ENCODE measurements at regions not wholly inside any gene's neighbourhood (a gene's known extent, or its start where the extent isn't known, plus 50 kb on each side); places are given as distances from the start of the nearest gene placed in this dataset.

GRCh38 chr6:2507016-2507415, 243.7 kb downstream of the MYLK4 start:
- Histone ChIP-seq H2AFZ (no peak overlapping the region), H3K27ac (no peak overlapping the region), H3K27me3 (ENCODE audit: control insufficient read depth, insufficient read depth, low read length) (no peaks in the 10 kb centered on the region), H3K4me2 (ENCODE audit: low read length) (no peak overlapping the region), H3K9me3 (ENCODE audit: control insufficient read depth, low read length) (no peaks in the 10 kb centered on the region), H3K4me1 (no peaks in the 10 kb centered on the region), H3K79me2 (no peaks in the 10 kb centered on the region), H3K9ac (no peak overlapping the region), H3K36me3 (ENCODE audit: control insufficient read depth, insufficient read depth, low read length) (no peaks in the 10 kb centered on the region), H3K4me3 (ENCODE audit: low read depth, low read length) (no peak overlapping the region)
- no peak for TF ChIP-seq CTCF (IDR thresholded peaks at IDR 0.05)

DNA sequence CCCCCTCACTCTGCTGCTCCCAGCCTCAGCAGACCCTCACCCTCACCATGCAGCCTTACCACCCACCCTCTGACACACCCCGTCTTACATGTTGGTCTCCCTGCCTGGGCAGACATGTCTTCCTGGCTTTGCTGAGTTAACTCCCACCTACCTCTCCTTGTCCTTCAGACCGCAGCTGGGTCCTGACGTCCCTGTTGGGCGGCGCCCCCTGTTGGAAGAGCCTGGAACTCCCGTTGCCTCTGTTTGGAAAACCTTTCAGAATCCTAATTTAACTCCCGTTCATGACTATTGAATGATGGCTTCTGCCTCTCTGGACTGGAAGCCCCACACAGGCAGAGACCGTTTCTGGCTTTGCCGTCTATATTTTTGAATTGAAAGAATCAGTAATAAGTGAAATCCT, 245.1 kb downstream of the MYLK4 start:
- H3K36me3 ChIP-seq (ENCODE audit: control insufficient read depth, insufficient read depth, low read length) = no peaks in the 10 kb centered on the region
- H3K9ac ChIP-seq = no peak overlapping the region
- H3K79me2 ChIP-seq = no peaks in the 10 kb centered on the region
- H3K27ac ChIP-seq = no peak overlapping the region
- H3K4me1 ChIP-seq = no peaks in the 10 kb centered on the region
- no peak for TF ChIP-seq CTCF (IDR thresholded peaks at IDR 0.05)
- no peak overlapping the region for H3K4me3 ChIP-seq (ENCODE audit: low read depth, low read length)
- H3K27me3 ChIP-seq (ENCODE audit: control insufficient read depth, insufficient read depth, low read length) = no peaks in the 10 kb centered on the region
- no peak overlapping the region for H2AFZ ChIP-seq
- H3K4me2 ChIP-seq (ENCODE audit: low read length) = no peak overlapping the region
- H3K9me3 ChIP-seq (ENCODE audit: control insufficient read depth, low read length) = no peaks in the 10 kb centered on the region

- no peaks in the 10 kb centered on the region for H3K79me2 ChIP-seq
- H3K4me2 ChIP-seq (ENCODE audit: low read length) = no peak overlapping the region
- no peaks in the 10 kb centered on the region for H3K4me1 ChIP-seq
- H3K27ac ChIP-seq = no peak overlapping the region
- TF ChIP-seq CTCF (IDR thresholded peaks at IDR 0.05) = no peak
- no peaks in the 10 kb centered on the region for H3K27me3 ChIP-seq (ENCODE audit: control insufficient read depth, insufficient read depth, low read length)
- H3K9me3 ChIP-seq (ENCODE audit: control insufficient read depth, low read length) = no peaks in the 10 kb centered on the region
- no peaks in the 10 kb centered on the region for H3K36me3 ChIP-seq (ENCODE audit: control insufficient read depth, insufficient read depth, low read length)
- no peak overlapping the region for H2AFZ ChIP-seq
- H3K4me3 ChIP-seq (ENCODE audit: low read depth, low read length) = no peak overlapping the region
- no peak overlapping the region for H3K9ac ChIP-seq
Measured at GRCh38 chr6:2504495-2505064, 246.1 kb downstream of the MYLK4 start.

GRCh38 chr6:2503816-2504494, 246.8 kb downstream of the MYLK4 start:
- Histone ChIP-seq H3K36me3 (ENCODE audit: control insufficient read depth, insufficient read depth, low read length) (no peaks in the 10 kb centered on the region), H3K79me2 (no peaks in the 10 kb centered on the region), H3K4me2 (ENCODE audit: low read length) (no peak overlapping the region), H3K9ac (no peak overlapping the region), H3K9me3 (ENCODE audit: control insufficient read depth, low read length) (no peaks in the 10 kb centered on the region), H3K27ac (no peak overlapping the region), H3K27me3 (ENCODE audit: control insufficient read depth, insufficient read depth, low read length) (no peaks in the 10 kb centered on the region), H2AFZ (no peak overlapping the region), H3K4me1 (no peaks in the 10 kb centered on the region), H3K4me3 (ENCODE audit: low read depth, low read length) (no peak overlapping the region)
- no peak for TF ChIP-seq CTCF (IDR thresholded peaks at IDR 0.05)

All from parathyroid adenoma (tissue), 2 donors.